Ovary (tissue), 3 donors: ENCODE measurements at regions not wholly inside any gene's neighbourhood (a gene's known extent, or its start where the extent isn't known, plus 50 kb on each side); places are given as distances from the start of the nearest gene placed in this dataset.

Experiments used
- EP300 ChIP-seq: sonication (generic); formaldehyde crosslinking; IDR thresholded peaks from one replicate; pipeline ENCODE4 v1.6.1; 2017; ENCODE audit warnings: antibody characterized with exemption
- POLR2A ChIP-seq: fragments of 450-650 bp; IDR thresholded peaks from one replicate; pipeline ENCODE4 v1.6.1; 2017; ENCODE audit warnings: antibody characterized with exemption, mild to moderate bottlenecking, moderate library complexity
- TF ChIP-seq, protein P1 (sequence below), 3 donors: fragments of 450-650 bp in 2 of 3; fragments of 200-600 bp in 1 of 3; IDR thresholded peaks; one replicate each; pipeline versions ENCODE4 v1.5.1 to v1.8.0; 2016 to 2022; ENCODE audit warnings: antibody characterized with exemption in 3 of 3, mild to moderate bottlenecking in 1 of 3
- donor health status: DM: no; HTN: no; CAD: no.

GRCh38 chr1:201712387-201713085, 116.4 kb upstream of the IPO9 start:
- TF ChIP-seq, protein P1, sequence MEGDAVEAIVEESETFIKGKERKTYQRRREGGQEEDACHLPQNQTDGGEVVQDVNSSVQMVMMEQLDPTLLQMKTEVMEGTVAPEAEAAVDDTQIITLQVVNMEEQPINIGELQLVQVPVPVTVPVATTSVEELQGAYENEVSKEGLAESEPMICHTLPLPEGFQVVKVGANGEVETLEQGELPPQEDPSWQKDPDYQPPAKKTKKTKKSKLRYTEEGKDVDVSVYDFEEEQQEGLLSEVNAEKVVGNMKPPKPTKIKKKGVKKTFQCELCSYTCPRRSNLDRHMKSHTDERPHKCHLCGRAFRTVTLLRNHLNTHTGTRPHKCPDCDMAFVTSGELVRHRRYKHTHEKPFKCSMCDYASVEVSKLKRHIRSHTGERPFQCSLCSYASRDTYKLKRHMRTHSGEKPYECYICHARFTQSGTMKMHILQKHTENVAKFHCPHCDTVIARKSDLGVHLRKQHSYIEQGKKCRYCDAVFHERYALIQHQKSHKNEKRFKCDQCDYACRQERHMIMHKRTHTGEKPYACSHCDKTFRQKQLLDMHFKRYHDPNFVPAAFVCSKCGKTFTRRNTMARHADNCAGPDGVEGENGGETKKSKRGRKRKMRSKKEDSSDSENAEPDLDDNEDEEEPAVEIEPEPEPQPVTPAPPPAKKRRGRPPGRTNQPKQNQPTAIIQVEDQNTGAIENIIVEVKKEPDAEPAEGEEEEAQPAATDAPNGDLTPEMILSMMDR (IDR thresholded peaks at IDR 0.05), result no peak
- TF ChIP-seq POLR2A (no peak), EP300 (no peak)
